NCI-H446 (cell line): ENCODE measurements at regions not wholly inside any gene's neighbourhood (a gene's known extent, or its start where the extent isn't known, plus 50 kb on each side); places are given as distances from the start of the nearest gene placed in this dataset.
"Not testable (repeated sequence)": the region's sequence is repeated elsewhere in the genome, so short reads cannot be mapped to it uniquely, and the experiment has no call there.

Source experiments
- DNase-seq, 2 experiments: peaks; one replicate each; lab custom pipeline; 2025; lab: John Stamatoyannopoulos, UW

GRCh38 chr7:115649429-115649828, 381.1 kb downstream of the TFEC start:
- no peak for DNase-seq

DNA sequence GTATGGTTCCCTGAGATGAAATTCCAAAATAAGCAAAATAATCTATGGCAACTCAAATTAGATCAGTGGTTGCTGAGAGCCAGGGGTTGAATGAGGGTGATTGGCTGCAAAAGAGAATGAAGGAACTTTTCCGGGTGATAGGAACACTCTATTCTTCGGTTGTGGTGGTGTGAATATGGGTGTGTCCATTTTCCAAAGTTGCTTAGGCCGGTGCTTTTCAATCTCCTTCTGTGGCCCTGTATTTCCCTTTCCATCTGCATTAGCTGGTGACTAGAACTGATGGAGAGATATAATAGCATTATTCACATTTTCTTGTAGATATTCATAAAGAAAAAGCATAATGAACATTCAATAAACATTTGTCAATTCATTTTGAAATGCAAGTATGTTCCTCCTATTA, 382.9 kb downstream of the TFEC start:
- no peak for DNase-seq

GRCh38 chr7:115642194-115642593, 388.4 kb downstream of the TFEC start:
- no peak for DNase-seq

DNA sequence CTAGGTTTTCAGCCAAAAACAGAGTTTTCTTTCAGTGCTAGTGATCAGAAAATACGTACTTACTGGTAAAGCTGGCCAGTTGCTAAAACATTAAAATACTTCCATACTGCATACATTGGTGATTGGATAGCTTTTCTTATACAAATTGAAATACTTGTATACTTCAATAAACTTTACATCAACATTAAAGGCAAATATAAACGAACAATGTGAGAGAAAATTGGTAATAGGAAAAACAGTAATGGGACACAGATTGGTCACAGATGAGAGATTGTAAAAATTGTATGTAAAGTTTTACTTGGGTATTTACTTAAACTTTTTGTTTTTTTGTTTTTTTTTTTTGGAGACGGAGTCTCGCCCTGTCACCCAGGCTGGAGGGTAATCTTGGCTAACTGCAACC, 391.7 kb downstream of the TFEC start:
- DNase-seq = no peak

DNA sequence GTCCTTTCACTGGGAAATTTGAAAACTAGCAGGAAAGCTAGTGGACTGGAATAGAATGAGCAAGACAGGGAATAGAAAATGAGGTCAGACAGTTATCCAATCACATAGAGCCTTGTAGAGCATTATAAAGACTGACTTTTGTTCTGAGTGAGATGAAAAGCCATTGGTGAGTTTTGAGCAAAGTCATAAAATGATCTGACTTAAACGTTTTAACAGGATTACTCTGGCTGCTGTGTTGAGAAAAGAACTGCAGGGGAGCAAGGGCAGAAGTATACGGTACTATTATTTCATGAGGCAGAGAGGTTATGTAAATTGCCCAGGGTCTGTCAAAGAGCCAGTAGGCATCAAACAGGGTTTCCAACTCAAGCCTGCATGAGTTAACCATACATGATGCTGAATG, 393.4 kb downstream of the TFEC start:
- no peak for DNase-seq

GRCh38 chr7:115635876-115636275, 394.7 kb downstream of the TFEC start:
- DNase-seq = no peak

DNA sequence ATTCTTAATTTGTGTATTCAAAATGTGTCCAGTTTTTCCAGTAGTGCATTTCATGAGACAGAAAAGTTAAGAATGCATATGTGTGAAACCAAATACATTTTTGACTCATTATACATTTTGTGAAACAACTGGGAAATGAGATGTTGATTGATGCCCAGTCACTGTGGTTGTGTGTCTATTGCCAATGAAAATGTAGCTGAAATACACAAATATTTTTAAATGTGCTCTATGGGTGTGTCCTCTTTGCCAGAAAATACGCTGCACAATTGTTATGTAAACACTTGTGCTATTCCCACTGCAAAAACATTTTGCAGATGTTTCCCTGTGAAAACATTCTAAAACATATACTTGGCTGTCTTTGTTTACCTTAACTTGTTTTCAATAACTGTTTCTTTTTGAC, 395.2 kb downstream of the TFEC start:
- DNase-seq = no peak

- no peak for DNase-seq
Observed at GRCh38 chr7:115634633-115635032, 395.9 kb downstream of the TFEC start.

DNA sequence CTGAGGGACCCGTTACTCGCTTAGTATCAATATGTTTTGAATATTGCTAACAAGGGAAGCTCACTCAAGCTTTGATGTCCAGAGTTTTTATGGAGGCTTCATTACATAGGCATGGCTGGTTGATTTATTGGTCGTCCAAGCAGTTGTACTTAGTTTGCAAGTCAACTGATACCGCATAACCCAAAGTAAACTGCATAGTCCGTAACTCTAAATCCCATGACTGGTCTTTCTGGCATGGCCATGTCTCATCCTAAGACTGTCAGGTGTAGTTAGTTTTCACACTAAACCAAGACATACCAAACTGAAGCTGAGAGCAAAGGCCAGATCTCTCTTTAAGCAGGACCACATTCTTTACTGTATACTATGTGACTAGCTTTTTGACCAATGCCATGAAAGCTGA, 397.9 kb downstream of the TFEC start:
- DNase-seq = no peak

GRCh38 chr7:115631782-115632181, 398.8 kb downstream of the TFEC start:
- DNase-seq = no peak

- no peak for DNase-seq
Observed at GRCh38 chr7:115630049-115630448, 400.5 kb downstream of the TFEC start.

GRCh38 chr7:115618676-115619075, 411.9 kb downstream of the TFEC start:
- DNase-seq = peak in 1 of 2 experiments; percentile 25

DNA sequence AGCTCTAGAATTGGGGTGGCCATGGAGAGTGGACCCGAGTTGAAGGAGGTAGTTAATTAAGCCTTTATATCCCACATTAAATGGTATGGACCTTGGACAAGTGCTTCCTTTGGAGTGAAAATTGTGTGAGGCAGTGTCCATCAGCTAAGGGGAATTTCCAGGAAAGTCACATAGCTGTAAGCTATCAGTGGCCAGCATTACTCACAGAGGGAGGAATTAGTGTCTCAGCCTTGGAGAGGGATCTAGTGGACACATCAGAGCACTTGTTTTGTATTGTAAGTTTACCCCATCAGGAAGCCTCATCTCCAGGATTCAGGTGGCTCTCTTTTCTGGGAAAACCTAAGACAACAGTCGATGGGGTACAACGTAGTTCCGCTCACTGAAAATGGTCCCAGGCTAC, 416.7 kb downstream of the TFEC start:
- DNase-seq = no peak

DNA sequence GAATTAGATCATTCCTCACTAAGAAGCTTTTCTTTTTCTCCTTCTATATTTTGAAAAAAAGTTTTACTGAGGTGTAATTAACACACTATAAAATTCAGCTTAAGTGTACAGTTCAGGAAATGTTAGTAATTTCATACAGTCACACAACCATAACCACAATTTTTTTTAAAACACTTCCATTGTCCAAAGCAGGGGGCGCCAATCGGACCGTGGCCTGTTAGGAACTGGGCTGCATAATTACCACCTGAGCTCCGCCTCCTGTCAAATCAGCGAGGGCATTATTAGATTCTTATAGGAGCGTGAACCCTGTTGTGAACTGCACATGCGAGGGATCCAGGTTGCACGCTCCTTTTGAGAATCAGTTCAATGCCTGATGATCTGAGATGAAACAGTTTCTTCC, 427.1 kb downstream of the TFEC start:
- no peak for DNase-seq

DNA sequence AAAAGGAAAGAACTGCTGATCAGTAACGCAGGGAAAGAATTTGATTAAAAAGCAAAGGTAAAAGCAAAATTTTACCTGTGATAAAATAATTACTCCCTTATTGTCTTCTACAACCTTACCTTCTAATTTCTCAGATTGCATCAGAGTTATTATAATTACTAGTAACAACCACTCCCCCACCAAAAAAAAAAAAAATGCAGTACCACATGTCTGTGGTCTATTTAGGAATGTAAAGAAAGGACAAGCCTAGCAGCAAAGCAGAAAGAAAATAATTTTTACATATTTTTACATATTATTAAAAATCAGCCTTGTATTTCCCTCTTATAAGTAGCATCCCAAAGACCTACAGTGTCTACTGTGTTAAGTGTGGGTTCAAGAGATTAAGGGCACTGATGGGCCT, 430.4 kb downstream of the TFEC start:
- no peak for DNase-seq

GRCh38 chr7:115599184-115599583, 431.4 kb downstream of the TFEC start:
- not testable (repeated sequence) for DNase-seq

DNA sequence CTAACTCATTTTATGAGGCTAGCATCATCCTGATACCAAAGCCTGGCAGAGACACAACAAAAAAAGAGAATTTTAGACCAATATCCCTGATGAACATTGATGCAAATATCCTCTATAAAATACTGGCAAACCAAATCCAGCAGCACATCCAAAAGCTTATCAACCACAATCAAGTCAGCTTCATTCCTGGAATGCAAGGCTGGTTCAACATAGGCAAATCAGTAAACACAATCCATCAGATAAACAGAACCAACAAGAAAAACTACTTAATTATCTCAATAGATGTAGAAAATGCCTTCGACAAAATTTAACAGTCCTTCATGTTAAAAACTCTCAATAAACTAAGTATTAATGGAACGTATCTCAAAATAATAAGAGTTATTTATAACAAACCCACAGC, 433.3 kb downstream of the TFEC start:
- DNase-seq = not testable (repeated sequence)

DNA sequence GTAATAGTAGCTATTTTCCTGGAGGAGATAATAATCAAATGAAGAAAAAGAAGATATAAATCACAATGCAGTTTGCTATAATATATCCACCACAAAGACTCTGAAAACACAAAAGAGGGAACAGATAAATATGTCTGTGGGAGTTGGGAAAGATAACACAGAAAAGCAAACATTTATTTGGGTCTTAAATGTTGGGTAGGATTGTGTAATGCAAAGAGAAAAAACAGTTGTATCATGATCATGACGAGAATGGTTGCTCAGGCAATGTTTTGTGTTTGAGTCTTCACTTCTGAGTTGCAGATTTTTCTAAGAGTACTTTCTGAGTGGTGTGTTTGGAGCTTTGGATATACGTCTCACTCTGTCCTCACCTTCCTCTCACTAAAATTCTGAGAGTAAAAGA, 437.5 kb downstream of the TFEC start:
- DNase-seq = no peak

GRCh38 chr7:115585015-115585718, 445.4 kb downstream of the TFEC start:
- DNase-seq = no peak

DNA sequence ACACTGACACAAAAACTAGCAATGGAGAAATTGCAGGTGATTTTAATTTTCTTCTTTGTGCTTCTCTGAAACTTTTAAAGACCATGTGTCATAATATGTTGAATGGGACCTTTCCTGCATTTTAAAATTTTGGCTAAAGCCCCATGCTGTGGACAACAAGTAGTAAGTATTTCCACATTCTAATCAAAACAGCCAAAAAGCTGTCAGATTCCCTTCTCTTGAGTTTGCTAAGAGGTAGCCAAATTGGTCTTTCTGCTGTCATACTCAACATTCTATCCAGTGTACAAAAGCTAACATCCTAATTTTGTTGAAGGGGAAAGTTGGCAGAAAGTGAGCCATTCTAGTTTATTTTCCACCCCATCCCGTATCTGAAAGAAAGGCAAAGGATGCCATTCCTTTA, 447.6 kb downstream of the TFEC start:
- no peak for DNase-seq

DNA sequence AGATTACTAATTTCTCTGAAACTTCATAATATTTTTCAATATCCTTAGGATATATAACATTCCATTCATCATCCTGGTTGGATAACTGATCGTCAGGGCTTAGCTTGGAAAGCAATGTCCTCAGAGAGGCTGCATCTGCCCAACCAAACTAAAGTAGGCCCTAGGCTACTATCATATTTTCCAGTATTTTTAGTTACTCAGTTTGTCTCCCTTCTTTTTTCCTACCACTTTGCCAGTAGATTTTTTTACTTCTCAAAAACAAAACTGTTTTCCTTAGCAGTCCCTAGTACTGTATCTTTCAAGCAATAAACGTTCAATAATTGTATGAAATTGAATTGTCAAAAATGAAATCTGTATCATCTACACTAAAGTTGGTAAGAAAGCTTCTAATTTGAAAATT, 452.0 kb downstream of the TFEC start:
- DNase-seq = no peak

DNA sequence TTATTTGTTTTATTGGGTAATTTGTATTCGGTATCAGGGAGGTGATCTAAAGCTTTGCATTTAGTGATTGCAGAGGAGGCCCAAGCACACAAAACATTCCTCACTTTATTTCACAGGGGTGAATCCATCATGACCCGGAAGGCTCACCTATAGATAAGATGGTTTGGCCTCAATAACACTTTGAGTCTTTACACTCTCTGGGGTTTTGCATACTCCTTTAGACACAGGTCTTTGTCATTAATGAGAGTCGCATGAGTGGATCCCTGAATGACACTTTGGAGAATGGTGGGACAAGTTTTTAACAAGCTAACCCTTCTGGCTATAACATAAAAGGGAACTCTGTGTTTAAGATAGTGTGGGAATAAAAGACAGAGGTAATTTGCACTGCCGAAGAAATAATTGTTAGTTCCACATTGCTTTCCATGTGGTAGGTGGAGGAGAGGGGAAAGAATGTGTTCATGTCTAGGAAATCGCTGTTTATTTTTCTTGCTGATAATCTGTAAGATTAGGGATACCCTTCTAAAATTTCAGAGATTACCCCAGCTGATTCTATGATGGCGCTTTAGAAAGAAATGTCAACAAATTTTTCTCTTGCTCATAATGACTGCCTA, 455.8 kb downstream of the TFEC start:
- DNase-seq = no peak

GRCh38 chr7:115572111-115572510, 458.5 kb downstream of the TFEC start:
- no peak for DNase-seq
